EL (cell line): ENCODE measurements at regions not wholly inside any gene's neighbourhood (a gene's known extent, or its start where the extent isn't known, plus 50 kb on each side); places are given as distances from the start of the nearest gene placed in this dataset.

ENCODE experiments used
- DNase-seq: peaks from one replicate; pipeline ENCODE4 v3.0.0-alpha.2; 2016

DNA sequence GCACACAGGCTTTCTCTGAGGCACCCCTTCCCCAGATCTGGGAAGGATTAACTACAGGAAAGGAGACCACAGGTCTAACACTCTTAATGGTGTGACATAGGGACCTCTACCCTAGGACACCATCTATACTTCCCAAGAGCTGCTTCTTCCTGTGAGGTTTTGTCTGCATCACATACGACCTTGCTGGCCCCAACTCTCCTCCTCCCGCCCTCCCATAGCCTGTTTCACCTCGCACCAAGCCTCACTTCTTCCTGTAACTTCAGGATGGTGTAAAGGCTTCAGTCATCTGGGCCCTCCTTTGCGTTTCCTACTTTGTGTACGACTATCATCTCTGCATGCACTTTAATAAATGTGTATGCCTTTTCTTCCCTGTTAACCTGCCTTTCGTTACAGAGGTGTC is 274.3 kb downstream of the KLF6 start:
- DNase-seq: no peak

DNA sequence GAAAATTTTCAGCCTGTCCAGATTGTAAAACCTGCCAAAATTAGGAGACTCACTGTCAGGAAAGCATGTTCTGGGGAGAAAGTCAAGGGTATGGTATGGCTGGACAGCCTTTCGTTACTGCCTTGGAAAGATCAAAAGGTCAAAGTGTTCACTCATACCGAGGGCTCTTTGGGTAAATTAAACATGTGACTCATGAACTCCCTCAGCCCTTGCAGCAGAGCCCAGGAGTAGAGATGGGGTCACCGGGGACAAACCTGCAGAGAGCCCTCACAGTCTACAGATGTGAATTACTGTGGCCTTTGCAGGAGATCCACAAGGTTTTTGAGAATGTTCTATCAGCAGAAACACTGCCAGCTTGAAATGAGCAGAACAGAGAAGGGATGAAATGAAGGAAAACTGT is 275.7 kb downstream of the KLF6 start:
- DNase-seq: no peak

DNA sequence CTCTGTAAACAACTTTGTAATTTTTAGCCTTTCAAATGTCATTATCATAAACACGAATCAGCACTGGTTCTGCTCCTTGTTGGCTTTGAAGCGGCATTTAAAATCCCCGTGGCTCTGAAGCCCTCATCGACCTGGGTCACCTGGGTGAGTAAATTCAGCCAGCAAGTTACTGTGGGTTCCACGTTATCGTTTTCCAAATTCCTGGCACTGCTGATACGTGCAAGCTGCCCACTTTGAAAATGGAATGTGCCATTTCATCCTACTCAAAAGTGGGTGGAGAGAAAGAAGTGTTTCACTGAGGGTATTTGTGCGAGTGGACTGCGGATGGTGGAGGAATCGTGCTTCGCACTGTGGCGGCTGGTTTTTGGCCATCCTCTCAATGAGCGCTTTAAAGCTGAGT is 281.7 kb downstream of the KLF6 start:
- DNase-seq: no peak

DNA sequence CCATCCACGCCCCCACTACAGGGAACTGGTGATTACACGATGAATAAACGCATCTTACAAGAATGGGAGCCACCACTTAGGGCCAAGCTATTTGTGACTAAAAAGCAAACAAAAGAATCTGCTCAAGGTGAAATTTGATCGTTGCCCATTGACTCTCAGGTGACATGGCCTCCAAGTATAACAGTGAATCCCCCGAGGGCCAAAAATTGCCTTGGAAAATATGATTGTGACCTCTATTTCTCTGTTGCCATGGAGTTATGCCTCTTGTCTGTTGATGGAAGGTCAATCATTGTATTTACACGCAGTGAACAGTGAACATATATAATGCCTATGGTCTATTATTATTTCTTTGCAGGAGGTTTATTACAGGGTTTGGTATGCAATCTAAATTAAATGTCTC is 282.3 kb downstream of the KLF6 start:
- DNase-seq: no peak

DNA sequence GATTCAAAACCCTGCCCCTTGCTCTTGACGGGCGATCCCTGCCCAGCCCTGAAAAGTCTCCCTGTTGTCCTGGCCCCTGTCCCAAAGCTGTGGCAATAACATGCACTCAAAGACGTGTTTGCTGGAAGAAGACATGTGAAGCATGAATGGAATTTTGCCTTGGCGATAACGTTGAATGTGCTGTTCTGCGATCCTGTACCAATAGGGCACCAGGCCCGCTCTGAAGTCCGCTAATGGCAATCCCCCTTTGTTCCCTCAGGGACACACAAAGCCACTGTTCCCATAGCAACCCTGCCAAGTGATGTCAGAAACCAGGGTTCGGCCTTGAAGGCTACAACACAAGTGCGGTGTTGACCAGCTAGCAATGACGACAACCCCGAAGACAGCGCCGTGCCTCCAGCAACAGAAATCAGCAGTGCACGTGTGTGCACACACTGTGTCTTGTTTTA is 284.6 kb downstream of the KLF6 start:
- DNase-seq: peak; percentile 13

DNA sequence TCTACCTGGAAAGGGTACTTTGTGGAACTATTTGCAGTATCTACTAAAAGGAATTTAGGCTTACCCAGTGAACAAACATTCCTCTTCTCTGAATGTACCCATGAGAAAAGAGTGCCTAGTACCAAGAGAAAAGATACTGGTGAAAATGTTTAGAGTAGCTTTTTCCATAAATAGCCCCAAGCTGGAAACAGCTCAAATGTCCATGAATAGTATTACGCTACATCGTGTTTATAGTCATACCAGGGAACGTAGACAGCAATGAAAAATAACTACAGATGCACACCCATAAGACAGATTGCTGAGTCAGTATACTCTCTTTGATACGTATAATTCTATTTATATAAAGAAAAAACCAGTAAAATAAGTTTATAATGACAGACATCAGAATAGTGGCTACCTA is 285.9 kb downstream of the KLF6 start:
- DNase-seq: peak; percentile 26

DNA sequence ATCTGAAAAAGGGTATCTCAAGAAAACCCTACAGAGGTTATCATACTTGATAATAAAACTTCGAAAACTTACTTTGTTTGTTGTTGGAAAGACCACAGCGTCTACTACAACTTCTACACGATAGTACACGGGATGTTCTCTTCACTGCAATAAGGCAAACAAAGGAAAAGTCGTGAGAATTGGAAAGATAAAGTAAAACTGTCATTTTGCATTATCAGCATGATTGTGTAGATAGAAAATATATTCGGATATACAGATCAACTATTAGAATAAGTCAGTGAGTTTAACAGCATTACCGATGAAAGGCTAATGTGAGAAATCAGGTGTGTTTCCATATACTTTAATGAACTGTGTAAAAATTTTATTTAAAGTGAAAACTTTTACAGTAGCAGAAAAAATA is 287.4 kb downstream of the KLF6 start:
- no peak for DNase-seq

DNA sequence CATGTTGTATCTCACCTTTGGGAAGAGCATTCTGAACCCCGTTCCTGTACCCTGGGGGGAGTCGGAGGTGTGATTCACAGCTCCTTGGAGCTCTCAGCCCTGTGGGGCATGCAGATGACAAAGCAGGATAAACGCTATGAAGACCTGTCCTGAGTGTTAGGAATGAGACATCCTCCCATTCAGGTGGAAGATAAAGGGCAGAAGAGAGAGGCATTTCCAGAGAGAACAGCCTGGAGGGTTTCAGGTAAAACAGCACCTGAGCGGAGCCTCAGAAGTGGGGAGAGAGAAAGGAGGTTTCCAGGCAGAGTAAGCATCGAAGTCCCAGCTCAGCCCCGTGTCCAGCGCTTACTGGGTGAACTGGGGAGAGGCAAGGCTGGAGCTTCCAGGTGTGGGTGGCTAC is 288.9 kb downstream of the KLF6 start:
- DNase-seq: no peak

DNA sequence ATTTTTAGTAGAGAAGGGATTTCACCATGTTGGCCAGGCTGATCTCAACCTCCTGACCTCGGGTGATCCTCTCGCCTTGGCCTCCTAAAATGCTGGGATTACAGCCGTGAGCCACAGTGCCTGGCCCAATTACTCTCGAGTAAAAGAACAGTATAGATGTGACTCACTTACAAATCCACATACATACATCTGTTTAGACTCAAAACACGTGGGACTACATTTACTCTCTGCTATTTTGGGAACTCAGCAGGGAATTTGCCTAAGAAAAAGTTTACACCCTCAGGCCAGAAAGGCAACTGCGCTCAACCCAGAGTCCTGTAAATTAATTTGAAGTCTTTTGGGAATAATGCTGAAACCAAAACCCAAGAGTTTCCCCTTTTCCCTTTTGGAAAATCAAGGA is 289.7 kb downstream of the KLF6 start:
- no peak for DNase-seq

DNA sequence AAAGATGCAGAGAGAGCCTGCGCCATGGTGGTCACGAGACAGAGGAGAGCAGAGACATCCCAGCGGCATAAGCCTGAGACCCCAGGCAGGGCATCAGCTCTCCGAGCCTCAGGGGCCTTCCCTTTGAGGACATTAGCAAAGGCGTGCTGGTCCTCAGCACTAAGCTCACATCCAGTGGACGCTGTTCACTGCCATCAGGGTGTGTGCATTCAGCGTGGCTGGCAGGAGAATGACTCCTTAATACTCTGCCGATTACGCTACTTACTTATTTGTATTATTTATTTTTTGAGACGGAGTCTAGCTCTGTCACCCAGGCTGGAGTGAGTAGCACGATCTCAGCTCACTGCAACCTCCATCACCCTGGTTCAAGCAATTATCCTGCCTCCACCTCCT is 290.2 kb downstream of the KLF6 start:
- no peak for DNase-seq

DNA sequence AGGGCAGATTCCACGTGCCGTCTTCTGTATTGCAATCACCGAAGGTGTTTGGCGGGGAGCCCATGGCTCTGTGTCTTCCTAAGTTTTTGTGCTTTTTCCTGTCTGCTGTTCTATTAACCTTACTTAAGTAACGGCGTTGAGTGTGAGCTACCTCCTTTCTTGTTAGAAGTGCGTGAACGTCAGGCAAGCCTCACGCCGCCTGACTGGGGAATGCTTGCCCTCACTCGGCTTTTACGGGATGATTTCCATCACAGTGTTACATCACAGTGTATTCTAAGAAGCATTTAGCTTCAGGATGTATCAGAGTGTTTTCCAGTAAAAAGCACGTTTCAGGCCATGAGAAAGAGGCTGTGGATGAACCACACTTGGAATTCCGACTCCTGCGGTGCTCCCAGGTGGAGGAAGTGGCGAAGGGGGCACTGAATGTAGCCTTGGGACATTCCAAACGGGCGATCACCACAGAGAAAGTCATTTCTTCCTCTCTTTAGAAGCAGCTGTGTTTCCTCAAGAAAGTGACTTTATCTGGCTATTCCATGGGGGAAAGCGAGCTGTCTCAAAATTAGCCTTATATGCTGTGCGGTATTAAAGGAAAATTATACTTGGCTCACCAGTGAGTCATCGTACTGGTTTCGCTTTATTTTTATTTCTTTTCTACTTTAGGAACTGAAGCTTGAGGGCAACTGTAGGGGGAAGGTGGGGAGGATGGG is 290.7 kb downstream of the KLF6 start:
- DNase-seq: no peak

DNA sequence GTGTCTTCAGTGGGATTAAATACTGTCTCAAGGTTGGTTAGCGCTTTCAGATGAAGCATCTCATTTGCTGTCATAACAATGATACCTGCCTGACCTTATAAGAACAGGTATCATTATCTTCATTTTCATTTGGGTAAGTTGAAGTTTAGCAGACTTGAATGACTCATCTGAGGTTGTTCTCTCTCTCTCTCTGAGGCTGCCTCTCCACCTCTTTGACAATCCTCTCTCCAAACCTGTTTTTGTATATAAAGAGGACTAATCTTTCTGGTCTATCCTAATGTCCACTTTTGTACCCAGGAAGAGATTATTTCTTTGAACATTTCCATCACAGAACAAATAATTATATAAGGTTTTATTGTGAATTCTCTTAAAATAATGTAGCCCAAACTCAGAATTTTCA is 291.4 kb downstream of the KLF6 start:
- no peak for DNase-seq

DNA sequence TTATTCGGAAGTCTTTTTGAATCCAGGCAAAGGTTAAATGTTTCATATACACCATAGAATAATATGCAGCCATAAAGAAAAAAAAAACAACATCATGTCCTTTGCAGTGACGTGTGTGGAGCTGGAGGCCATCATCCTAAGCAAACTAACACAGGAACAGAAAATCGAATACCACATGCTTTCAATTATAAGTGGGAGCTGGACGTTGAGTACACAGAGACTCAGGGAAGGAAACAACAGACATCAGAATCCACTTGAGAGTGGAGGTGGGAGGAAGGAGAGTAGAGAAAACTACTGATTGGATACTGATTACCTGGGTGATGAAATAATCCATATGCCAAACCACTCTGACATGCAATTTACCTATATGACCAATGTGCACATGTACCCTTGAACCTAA is 293.4 kb downstream of the KLF6 start:
- DNase-seq: no peak

DNA sequence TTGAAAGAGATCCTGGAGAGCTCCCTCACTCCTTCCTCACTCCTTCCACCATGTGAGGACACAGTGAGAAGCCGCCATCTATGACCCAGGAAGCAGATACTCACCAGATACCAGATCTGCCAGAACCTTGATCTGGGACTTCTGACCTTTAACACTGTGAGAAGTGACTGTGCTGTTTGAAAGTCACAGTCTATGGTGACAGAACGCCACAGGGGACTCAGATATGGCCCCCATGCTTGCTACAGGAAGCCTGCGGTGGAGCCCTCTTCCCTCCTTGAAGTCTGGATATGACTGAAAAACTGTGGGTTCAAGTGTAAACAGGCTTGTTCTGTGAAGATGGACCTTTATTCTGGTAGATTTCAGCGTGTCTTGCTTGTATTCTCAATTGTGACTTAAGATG is 297.8 kb downstream of the KLF6 start:
- DNase-seq: no peak

DNA sequence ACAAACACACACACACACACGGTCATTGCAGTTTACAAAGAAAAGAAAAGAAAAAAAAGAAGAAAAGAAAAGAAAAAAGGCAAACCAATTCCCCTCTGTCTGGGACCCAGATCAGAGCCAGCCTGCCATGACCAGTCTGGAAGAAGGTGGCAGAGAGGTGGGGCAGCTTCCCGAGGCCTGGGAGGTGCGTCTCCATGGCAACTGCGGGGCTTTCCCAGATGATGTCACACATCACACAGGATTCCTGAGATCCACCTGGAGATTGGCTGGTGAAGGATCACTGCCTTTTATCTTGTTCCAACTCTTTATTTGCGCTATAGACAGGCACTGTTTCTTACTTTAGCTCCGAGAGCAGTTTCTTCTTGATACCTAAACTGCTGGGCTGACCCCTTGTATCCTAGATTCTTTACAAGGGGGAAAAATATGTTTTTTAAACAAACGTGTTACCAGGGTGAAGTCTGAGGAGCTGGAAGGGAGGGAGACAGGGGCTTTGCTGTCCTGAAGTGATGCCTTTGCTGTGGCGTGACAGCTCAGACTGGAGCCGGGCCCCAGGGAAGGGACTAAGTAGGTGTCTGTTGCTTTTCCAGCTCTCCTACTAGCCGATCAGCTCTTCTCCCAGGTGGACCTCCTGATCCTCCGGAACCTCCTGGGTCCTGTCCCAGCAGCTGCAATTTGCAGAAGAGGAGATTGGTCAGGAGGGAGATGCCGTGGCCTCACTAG is 298.5 kb downstream of the KLF6 start:
- DNase-seq: peak; percentile 44

DNA sequence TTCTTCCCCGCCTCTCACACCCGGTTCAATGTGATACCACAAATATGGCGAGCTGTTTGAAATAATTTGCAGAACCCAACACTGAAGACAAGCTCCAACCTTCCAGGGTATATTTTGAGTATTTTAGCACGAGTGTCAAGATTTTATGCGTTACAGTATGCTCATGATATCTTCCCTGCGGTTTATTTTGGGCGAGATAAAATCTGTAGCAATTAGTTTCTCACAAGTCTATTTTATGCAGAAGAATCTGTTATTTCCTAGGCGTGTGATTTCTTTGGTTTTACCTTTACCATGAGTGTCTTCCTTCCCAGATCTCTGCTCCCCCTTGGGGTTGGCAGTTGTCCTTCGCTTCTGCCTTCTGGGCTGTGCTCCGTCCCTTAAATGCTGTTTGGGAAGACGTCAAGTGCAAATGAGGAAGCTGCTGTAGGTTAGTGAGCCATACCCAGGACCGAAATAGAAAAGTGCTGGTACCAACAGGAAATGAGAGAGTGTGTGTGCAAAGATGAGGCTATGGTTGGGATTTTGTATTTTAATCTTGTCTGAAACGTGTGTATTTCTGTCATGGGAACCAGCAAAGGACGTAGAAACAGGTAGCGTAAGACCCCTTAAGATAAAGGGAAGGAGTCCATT is 299.8 kb downstream of the KLF6 start:
- no peak for DNase-seq

DNA sequence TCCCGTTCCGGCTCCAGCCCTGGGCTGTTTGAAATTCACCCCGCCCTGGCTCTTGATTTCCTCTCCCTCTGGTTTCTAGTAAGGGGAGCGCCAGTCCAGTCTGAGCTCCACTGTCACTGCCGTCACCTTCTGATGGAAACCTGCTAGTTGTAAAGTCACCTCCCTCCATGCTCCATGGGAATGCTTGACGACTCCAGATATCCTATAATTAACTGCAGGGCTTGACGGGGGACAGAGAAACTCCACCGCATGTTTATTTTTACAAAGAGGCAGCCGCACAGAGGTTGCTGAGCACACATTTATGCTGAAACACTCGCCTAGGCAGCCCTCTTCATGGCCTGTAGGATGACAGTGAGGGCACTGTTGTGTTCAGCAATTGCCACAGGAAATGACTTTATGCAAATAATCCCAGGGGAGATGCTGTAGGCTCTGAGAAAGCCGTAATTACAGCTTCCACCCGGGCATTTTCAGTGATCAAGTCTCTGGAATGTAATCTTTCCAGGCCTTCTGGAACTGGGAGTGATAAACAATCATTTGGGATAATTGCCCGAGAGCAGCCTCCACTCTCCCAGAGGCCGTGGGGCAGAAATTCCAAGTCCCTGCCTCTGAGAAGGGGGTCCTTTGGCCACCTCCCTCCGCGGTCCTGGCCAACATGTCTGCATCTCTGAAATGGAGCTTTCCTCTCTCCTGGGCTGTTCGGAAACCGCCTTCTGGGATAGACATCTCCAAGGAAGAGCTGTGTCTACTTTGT is 300.5 kb downstream of the KLF6 start:
- DNase-seq: peak; percentile 40

DNA sequence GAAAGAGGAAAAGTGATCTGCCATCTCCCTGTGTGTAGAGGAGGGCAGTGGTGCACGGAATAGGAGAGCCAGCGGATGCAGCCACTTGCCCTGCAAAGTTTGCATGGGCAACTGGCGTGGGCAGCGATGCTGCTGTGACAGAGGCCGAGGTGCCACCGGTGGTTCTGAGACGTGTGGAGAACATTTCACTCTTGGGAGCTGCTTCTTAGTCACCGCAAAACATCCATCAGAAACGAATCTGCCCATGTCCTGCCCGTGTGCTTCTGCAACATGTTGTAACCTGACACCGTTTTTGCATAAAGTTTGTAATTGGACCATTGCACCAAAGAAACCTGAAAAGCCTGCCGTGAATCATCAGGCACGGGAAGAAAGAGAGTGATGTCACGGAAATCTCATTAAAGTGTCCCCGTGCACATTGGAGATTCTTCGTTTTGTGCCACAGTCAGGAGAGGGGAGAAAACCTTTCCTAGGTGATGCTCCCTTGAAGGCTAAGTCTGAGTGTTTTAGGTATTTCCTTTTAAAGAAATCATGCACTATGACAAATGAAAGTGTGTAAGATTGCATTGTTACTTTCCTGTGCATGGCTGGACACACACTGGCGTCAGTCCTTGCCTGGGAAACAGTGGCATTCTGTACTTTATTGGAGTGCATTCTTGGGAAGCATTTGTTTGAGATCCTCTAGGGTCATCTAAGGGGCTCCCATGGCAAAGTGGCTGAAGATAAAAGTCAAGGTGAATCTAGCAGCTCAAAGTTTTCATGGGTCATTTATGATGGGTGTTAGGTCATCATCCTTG is 302.6 kb downstream of the KLF6 start:
- peak; percentile 92 for DNase-seq

DNA sequence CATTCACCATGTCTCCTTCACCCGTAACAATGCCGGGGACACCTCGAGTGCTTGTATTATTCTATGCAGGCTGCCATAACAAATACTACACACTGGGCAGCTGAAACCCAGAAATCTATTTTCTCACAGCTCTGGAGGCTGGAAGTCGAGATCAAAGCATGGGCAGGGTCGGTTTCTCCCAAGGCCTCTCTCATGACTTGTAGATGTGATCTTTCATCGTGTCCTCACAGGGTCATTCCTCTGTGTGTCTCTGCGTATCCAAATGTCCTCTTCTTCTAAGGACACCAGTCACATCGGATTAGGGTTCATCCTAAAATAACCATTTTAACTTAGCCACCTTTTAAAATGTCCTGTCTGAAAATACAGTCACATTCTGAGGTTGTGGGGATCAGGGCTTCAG is 303.5 kb downstream of the KLF6 start:
- no peak for DNase-seq

DNA sequence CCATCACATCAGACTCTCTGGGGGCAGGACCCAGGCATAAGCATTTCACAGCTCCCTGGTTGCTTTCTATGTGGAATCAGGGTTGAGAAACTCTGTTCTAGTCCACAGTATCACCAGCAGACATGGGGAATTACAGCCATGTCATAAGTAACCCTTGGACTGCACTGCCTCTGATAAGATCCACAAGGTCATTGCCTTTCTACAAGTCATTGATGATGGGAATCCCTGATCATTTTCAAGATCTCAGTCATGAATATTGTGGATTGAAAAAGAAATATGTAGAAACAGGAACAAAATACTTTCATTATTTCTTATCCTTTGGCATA is 304.1 kb downstream of the KLF6 start:
- DNase-seq: no peak

DNA sequence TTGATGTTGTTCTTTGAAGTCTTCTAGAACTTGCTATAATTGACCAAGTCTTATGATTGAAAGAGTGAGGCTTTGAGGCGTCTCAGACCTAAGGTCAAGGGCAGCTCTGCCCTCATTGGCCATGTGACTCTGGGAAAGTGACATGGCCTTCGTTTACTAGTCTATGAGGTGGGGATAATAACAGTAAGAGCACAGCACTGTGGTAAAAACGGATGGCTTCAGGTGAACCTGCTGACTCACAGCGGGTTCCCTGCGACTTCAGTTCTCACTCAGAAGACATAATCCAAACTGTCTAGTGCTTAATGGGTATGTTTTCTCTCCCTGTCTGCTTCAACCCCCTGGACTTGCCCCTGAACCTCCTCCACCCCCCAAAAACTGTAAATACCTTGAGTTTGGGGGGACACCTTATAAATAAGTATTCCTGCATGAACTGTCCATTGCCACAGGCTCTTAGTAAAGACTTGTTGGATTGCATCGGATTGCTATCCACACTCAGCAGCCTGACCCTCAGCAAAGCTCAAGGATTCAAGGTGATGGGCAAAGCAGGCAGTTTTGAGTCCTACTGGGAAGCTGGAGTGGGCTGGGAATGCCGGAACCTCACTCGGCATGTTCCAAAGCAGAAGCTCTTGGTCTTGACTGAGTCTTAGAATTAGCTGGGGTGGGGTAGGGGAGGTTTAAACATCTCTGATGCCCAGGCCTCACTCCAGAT is 304.6 kb downstream of the KLF6 start:
- no peak for DNase-seq

DNA sequence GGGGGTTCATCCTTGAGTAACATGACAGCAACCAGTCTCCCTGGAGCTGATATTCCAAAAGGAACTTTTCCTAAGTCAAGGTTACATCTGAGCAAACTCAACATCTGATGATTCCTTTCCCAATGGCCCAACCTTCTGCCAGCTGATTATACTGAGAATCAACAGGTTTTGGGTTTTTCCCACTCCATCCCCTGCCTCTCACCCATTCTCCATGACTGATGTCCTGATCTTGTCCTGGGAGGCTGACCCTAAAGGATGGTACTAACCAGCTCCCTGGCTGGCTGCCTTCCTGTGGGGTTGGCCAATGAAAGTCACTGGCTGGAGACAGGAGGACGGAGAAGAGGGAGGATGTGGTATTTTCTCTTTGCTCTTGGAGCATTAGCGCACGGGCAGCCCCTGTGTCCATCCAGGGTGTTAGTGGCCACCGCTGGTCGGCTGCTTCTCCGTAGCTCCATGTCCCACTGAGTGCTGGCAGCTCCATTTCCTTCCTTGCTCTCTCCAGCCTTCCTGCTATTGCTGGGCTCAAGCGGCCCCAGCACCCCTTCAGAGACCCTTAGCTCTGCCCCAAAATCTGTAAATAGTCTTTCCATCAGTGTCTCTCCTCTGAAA is 306.2 kb upstream of the PITRM1 start:
- DNase-seq: no peak
